ENCODE measurements at regions not wholly inside any gene's neighbourhood (a gene's known extent, or its start where the extent isn't known, plus 50 kb on each side); places are given as distances from the start of the nearest gene placed in this dataset.
"Not testable (repeated sequence)": the region's sequence is repeated elsewhere in the genome, so short reads cannot be mapped to it uniquely, and the experiment has no call there.

- DNase-seq, result no peak
- H3K27me3 ChIP-seq (replicated peaks), result no peaks in the 10 kb centered on the region
- no peak overlapping the region for H3K27ac ChIP-seq
- no peaks in the 10 kb centered on the region for H3K36me3 ChIP-seq (replicated peaks)
- in situ Hi-C loops (cut with HindIII; ENCODE audit: low pct_ligation_motif_present, low sequenced_read_pairs), result no loop called here
- H3K4me3 ChIP-seq (ENCODE audit: low read depth, low read length), result no peak overlapping the region
- TF ChIP-seq CTCF (IDR thresholded peaks at IDR 0.05; ENCODE audit: low read depth, low read length, missing control alignments), result no peak
Observed at GRCh38 chr4:126512979-126513378, 1119.8 kb upstream of the INTU start.

- DNase-seq, result no peak
- Histone ChIP-seq H3K36me3 (replicated peaks) (no peaks in the 10 kb centered on the region), H3K4me3 (ENCODE audit: low read depth, low read length) (no peak overlapping the region), H3K27ac (no peak overlapping the region), H3K27me3 (replicated peaks) (no peaks in the 10 kb centered on the region)
- in situ Hi-C loops (cut with HindIII; ENCODE audit: low pct_ligation_motif_present, low sequenced_read_pairs), result no loop called here
- TF ChIP-seq CTCF (IDR thresholded peaks at IDR 0.05; ENCODE audit: low read depth, low read length, missing control alignments), result no peak
Observed at GRCh38 chr4:126513596-126513995, 1119.2 kb upstream of the INTU start.

GRCh38 chr4:126520731-126521130 is 1112.0 kb upstream of the INTU start:
- no peak for TF ChIP-seq CTCF (IDR thresholded peaks at IDR 0.05; ENCODE audit: low read depth, low read length, missing control alignments)
- in situ Hi-C loops (cut with HindIII; ENCODE audit: low pct_ligation_motif_present, low sequenced_read_pairs), result no loop called here
- Histone ChIP-seq H3K27me3 (replicated peaks) (no peaks in the 10 kb centered on the region), H3K4me3 (ENCODE audit: low read depth, low read length) (no peak overlapping the region), H3K36me3 (replicated peaks) (no peaks in the 10 kb centered on the region), H3K27ac (no peak overlapping the region)
- DNase-seq, result no peak

- in situ Hi-C loops (cut with HindIII; ENCODE audit: low pct_ligation_motif_present, low sequenced_read_pairs); H3K36me3 ChIP-seq (replicated peaks); H3K27ac ChIP-seq; DNase-seq; H3K27me3 ChIP-seq (replicated peaks); H3K4me3 ChIP-seq (ENCODE audit: low read depth, low read length): not testable (repeated sequence)
Observed at GRCh38 chr4:126525400-126525799, 1107.4 kb upstream of the INTU start.

GRCh38 chr4:126526335-126526734 is 1106.4 kb upstream of the INTU start:
- no peaks in the 10 kb centered on the region for H3K36me3 ChIP-seq (replicated peaks)
- H3K27ac ChIP-seq, result no peak overlapping the region
- DNase-seq, result no peak
- no peak for TF ChIP-seq CTCF (IDR thresholded peaks at IDR 0.05; ENCODE audit: low read depth, low read length, missing control alignments)
- in situ Hi-C loops (cut with HindIII; ENCODE audit: low pct_ligation_motif_present, low sequenced_read_pairs), result no loop called here
- H3K4me3 ChIP-seq (ENCODE audit: low read depth, low read length), result no peak overlapping the region
- no peaks in the 10 kb centered on the region for H3K27me3 ChIP-seq (replicated peaks)

GRCh38 chr4:126529997-126530396 is 1102.8 kb upstream of the INTU start:
- no peak for TF ChIP-seq CTCF (IDR thresholded peaks at IDR 0.05; ENCODE audit: low read depth, low read length, missing control alignments)

More at GRCh38 chr4:126529997-126530396, 1102.8 kb upstream of the INTU start:
- no peak overlapping the region for H3K27ac ChIP-seq
- no peak for DNase-seq
- no peaks in the 10 kb centered on the region for H3K27me3 ChIP-seq (replicated peaks)
- H3K4me3 ChIP-seq (ENCODE audit: low read depth, low read length), result no peak overlapping the region
- in situ Hi-C loops (cut with HindIII; ENCODE audit: low pct_ligation_motif_present, low sequenced_read_pairs), result no loop called here
- H3K36me3 ChIP-seq (replicated peaks), result no peaks in the 10 kb centered on the region
